Adrenal gland (tissue), 9 donors: ENCODE measurements at regions not wholly inside any gene's neighbourhood (a gene's known extent, or its start where the extent isn't known, plus 50 kb on each side); places are given as distances from the start of the nearest gene placed in this dataset.

Source experiments
- DNase-seq, 7 donors: peaks; one replicate each; pipeline ENCODE4 v3.0.0-alpha.2; 2019 to 2020
- H3K27ac ChIP-seq, 5 donors: fragments of 200-600 bp; sonication (generic) in 4 of 5; 1 replicate in 3 of 5; 2 replicates in 2 of 5; pipeline versions ENCODE4 v1.5.1 to v1.8.0; 2016 to 2020; ENCODE audit warnings: mild to moderate bottlenecking in 1 of 5
- H3K27me3 ChIP-seq: fragments of 200-600 bp; 2 replicates; pipeline ENCODE4 v1.8.0; 2021
- H3K36me3 ChIP-seq, 2 donors: fragments of 200-600 bp; replicated peaks in 1 of 2; 1 replicate in 1 of 2; 2 replicates in 1 of 2; pipeline versions ENCODE4 v1.5.1 to v1.8.0; 2018 to 2022
- H3K4me1 ChIP-seq, 2 donors: fragments of 200-600 bp; replicated peaks in 1 of 2; 1 replicate in 1 of 2; 2 replicates in 1 of 2; pipeline versions ENCODE4 v1.5.1 to v1.8.0; 2018 to 2021
- H3K4me3 ChIP-seq, 4 donors: fragments of 200-600 bp; sonication (generic) in 3 of 4; one replicate each; pipeline ENCODE4 v1.5.1; 2016 to 2018
- H3K9me3 ChIP-seq, 3 donors: fragments of 200-600 bp; sonication (generic) in 1 of 3; replicated peaks in 1 of 3; 1 replicate in 2 of 3; 2 replicates in 1 of 3; pipeline versions ENCODE4 v1.5.1 to v1.8.0; 2016 to 2021
- POLR2A ChIP-seq, 2 donors: fragments of 450-650 bp; IDR thresholded peaks; one replicate each; pipeline ENCODE4 v1.6.1; 2017; ENCODE audit warnings: antibody characterized with exemption in 2 of 2, mild to moderate bottlenecking in 2 of 2, moderate library complexity in 1 of 2
- WGBS, 4 donors: extraction: QIAGEN DNeasy Blood & Tissue Kit in 2 of 4; methylation state at CpG; one replicate each; pipeline versions ENCODE4 v1.1.5 to v1.1.7; 2013 to 2017; 5-methylcytosine and 5-hydroxymethylcytosine counted together
- intact Hi-C, 2 donors: fragments of 100-400 bp; cut with DNase I; formaldehyde crosslinking; loops; one replicate each; pipeline versions ENCODE4 v1.14.1 to v1.15.0; 2022 to 2023
- TF ChIP-seq, protein P1 (sequence below), 6 experiments: fragments of 450-650 bp in 4 of 6; fragments of 200-600 bp in 2 of 6; sonication (generic) in 1 of 6; IDR thresholded peaks; 1 replicate in 5 of 6; 2 replicates in 1 of 6; pipeline versions ENCODE4 v1.5.1 to v1.8.0; 2016 to 2021; ENCODE audit warnings: antibody characterized with exemption in 6 of 6, mild to moderate bottlenecking in 2 of 6, moderate library complexity in 1 of 6
- donor health status: healthy with polysubstance abuse.
- donor health status: Bipolar disorder and iron deficiency.
- donor health status: DM: yes; HTN: yes; CAD: no.
- donor health status: DM: no; HTN: no; CAD: no.
- donor health status: DM: no; HTN: no; CAD: no.

DNA sequence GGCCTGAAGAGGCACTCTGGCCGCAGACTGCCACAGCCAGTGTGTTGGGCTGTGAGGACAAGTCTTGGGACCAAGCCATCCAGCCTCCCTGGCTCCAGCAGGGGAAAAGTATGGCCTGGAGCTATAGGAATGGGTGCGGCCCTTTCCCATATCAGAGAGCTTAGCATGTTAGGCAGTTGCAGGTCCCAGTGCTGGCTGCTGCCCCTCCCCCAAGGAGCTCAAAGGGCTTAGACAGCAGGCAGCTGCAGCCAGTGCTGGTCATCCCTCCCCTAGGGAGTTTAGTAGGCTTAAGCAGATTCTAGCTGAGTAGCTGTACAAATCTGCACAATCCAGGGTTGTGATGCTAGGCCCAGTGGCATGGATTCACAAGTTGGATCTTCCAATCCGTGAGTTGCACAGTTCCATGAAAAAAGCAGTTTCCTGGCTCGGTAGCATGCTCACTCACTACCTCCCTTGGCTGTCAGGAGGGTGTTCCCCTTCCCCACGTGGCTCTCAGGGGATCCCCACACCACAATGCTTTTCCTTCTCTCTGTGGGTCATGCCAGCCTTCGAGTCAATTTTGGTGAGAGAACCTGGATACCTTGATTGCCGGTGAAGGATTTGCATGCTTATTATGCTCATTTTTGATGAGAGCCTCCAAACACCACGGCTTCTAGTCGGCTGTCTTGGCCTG lies 1490.8 kb downstream of the BRINP3 start:
- H3K27me3 ChIP-seq, result no peaks in the 10 kb centered on the region
- no peak for DNase-seq
- no peaks in the 10 kb centered on the region for H3K9me3 ChIP-seq
- H3K27ac ChIP-seq, result no peak overlapping the region
- no peak overlapping the region for H3K4me3 ChIP-seq
- no peaks in the 10 kb centered on the region for H3K4me1 ChIP-seq
- 60 to 74% (median 70%) methylated on average over 4 to 9 of the region's 9 CpGs for WGBS, 4 donors
- no peaks in the 10 kb centered on the region for H3K36me3 ChIP-seq
- no peak for TF ChIP-seq POLR2A (IDR thresholded peaks at IDR 0.05)
- TF ChIP-seq, protein P1, sequence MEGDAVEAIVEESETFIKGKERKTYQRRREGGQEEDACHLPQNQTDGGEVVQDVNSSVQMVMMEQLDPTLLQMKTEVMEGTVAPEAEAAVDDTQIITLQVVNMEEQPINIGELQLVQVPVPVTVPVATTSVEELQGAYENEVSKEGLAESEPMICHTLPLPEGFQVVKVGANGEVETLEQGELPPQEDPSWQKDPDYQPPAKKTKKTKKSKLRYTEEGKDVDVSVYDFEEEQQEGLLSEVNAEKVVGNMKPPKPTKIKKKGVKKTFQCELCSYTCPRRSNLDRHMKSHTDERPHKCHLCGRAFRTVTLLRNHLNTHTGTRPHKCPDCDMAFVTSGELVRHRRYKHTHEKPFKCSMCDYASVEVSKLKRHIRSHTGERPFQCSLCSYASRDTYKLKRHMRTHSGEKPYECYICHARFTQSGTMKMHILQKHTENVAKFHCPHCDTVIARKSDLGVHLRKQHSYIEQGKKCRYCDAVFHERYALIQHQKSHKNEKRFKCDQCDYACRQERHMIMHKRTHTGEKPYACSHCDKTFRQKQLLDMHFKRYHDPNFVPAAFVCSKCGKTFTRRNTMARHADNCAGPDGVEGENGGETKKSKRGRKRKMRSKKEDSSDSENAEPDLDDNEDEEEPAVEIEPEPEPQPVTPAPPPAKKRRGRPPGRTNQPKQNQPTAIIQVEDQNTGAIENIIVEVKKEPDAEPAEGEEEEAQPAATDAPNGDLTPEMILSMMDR (IDR thresholded peaks at IDR 0.05), result no peak
- intact Hi-C loops, result no loop called here

DNA sequence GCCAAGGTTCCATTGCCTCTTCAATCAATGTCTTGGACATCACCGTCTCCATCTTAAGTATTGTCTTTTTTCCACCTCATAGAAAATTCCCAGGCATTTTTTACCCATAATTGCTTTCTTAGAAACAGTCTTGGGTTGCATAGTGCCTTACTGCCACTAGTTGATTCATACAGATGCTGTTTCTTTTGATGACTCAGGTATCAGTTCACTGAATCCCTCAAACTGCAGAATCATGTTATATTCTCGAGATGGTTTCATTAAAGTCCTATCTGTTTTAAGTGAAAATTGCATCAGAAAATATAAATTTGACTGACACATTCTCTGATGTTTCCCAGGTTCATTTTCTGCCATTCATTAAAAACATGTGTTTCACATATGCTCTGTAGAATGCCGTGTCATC lies 1489.1 kb downstream of the BRINP3 start:
- no peak overlapping the region for H3K4me3 ChIP-seq
- TF ChIP-seq POLR2A (IDR thresholded peaks at IDR 0.05), result no peak
- TF ChIP-seq, protein P1 (IDR thresholded peaks at IDR 0.05), result no peak
- H3K27me3 ChIP-seq, result no peaks in the 10 kb centered on the region
- DNase-seq, result no peak
- H3K4me1 ChIP-seq, result no peaks in the 10 kb centered on the region
- 71 to 80% (median 79%) methylated on average over 3 of the region's 3 CpGs for WGBS, 4 donors
- no peaks in the 10 kb centered on the region for H3K36me3 ChIP-seq
- H3K27ac ChIP-seq, result no peak overlapping the region
- intact Hi-C loops, result no loop called here
- H3K9me3 ChIP-seq, result no peaks in the 10 kb centered on the region

DNA sequence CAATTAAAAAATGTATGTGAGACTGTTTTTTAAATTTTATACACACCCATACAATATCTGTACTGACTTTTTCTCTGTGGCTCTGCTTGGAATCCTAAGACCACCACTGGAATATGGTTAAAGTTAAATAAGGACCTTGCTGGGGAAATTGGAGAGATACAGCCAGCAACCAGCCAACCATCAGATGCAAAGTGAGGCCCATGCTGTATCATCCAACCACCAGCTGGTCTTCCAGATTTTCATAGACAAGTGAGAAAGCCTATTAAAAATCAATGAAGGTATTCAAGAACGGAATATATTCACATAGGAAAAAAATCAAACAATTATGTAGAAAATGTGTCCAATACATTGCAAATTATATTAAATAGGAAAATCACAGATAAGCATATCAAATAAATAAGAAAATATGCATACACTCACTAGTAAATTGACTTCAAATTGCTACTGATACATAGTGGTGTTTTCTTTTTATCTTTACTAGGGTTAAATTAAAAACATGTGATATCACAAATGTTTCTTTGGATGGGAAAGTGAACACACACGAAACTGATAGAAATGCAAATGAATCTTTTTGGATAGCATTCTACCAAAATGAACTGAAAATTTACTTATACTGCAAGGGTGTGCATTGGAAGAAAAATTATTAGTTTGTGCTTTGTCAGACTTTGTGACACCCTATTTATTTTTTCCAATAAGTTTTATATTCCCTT lies 1486.3 kb downstream of the BRINP3 start:
- intact Hi-C loops, result no loop called here
- no peaks in the 10 kb centered on the region for H3K36me3 ChIP-seq
- DNase-seq, result no peak
- no peaks in the 10 kb centered on the region for H3K4me1 ChIP-seq
- no peak overlapping the region for H3K4me3 ChIP-seq
- no peak overlapping the region for H3K27ac ChIP-seq
- 80 to 85% (median 82%) methylated on average over 2 of the region's 2 CpGs for WGBS, 4 donors
- no peaks in the 10 kb centered on the region for H3K9me3 ChIP-seq
- no peaks in the 10 kb centered on the region for H3K27me3 ChIP-seq
- TF ChIP-seq POLR2A (IDR thresholded peaks at IDR 0.05), result no peak
- TF ChIP-seq, protein P1 (IDR thresholded peaks at IDR 0.05), result no peak

DNA sequence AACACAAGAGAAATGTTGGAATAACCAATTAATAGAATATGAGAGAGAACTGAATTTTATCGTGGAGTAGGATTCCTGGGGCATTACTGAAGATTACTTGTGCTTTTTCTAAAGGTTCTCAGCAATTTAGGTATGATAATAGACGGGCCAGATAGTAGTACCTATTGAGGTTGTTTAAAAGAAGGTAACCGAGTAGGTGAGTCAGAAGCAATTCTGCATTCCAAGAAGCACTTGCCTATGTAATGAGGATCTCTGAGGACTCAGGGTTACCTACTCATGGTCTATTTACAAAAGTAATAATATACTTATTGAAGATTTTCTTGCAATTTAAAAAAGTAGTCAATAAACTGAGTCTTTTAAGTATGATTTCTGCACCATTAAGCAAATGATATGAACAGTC lies 1469.8 kb downstream of the BRINP3 start:
- WGBS, 4 donors, result 74 to 83% (median 78%) methylated on average over 3 of the region's 3 CpGs
- intact Hi-C loops, result no loop called here
- H3K4me3 ChIP-seq, result no peak overlapping the region
- TF ChIP-seq POLR2A (IDR thresholded peaks at IDR 0.05), result no peak
- TF ChIP-seq, protein P1 (IDR thresholded peaks at IDR 0.05), result no peak
- H3K27me3 ChIP-seq, result no peaks in the 10 kb centered on the region
- H3K9me3 ChIP-seq, result no peaks in the 10 kb centered on the region
- no peak overlapping the region for H3K27ac ChIP-seq
- no peak for DNase-seq
- no peaks in the 10 kb centered on the region for H3K36me3 ChIP-seq
- H3K4me1 ChIP-seq, result no peaks in the 10 kb centered on the region
